KMS-11 (cell line): ENCODE measurements at regions not wholly inside any gene's neighbourhood (a gene's known extent, or its start where the extent isn't known, plus 50 kb on each side); places are given as distances from the start of the nearest gene placed in this dataset.
"Not testable (repeated sequence)": the region's sequence is repeated elsewhere in the genome, so short reads cannot be mapped to it uniquely, and the experiment has no call there.

ENCODE experiments used
- H2AFZ ChIP-seq: fragments of 200-600 bp; sonication (generic); 2 replicates; pipeline ENCODE4 v1.6.1; 2016; ENCODE audit warnings: antibody characterized with exemption, mixed run types, low read depth
- H3K27ac ChIP-seq: fragments of 200-600 bp; sonication (generic); 2 replicates; pipeline ENCODE4 v1.6.1; 2016; ENCODE audit warnings: mild to moderate bottlenecking, mixed run types
- H3K27me3 ChIP-seq: fragments of 200-600 bp; sonication (generic); 2 replicates; pipeline ENCODE4 v1.6.1; 2017; ENCODE audit warnings: mild to moderate bottlenecking, low read depth, mixed run types, moderate library complexity; ENCODE audit not compliant: insufficient read depth
- H3K36me3 ChIP-seq: fragments of 200-600 bp; sonication (generic); 2 replicates; pipeline ENCODE4 v1.6.1; 2017; ENCODE audit warnings: mild to moderate bottlenecking, mixed run types; ENCODE audit not compliant: insufficient read depth
- H3K4me1 ChIP-seq: fragments of 200-600 bp; sonication (generic); 2 replicates; pipeline ENCODE4 v1.6.1; 2016; ENCODE audit warnings: mild to moderate bottlenecking, low read depth, mixed run types; ENCODE audit not compliant: poor library complexity, severe bottlenecking
- H3K4me2 ChIP-seq: fragments of 200-600 bp; sonication (generic); 2 replicates; pipeline ENCODE4 v1.7.0; 2016; ENCODE audit warnings: mild to moderate bottlenecking, mixed run types
- H3K4me3 ChIP-seq: fragments of 200-600 bp; sonication (generic); IDR thresholded peaks from 2 replicates; pipeline ENCODE4 v1.6.1; 2017; ENCODE audit warnings: low read depth, low read length, mixed read lengths; ENCODE audit not compliant: insufficient read depth
- H3K79me2 ChIP-seq: fragments of 200-600 bp; sonication (generic); 2 replicates; pipeline ENCODE4 v1.6.1; 2016; ENCODE audit warnings: low read depth, mixed run types; ENCODE audit not compliant: insufficient read depth
- H3K9ac ChIP-seq: fragments of 200-600 bp; sonication (generic); 2 replicates; pipeline ENCODE4 v1.6.1; 2016; ENCODE audit warnings: mild to moderate bottlenecking, mixed run types
- H4K20me1 ChIP-seq: fragments of 200-600 bp; sonication (generic); 2 replicates; pipeline ENCODE4 v1.6.1; 2016; ENCODE audit warnings: mild to moderate bottlenecking, mixed run types; ENCODE audit not compliant: insufficient read depth
- CTCF ChIP-seq: fragments of 200-600 bp; sonication (generic); conservative IDR thresholded peaks from 2 replicates; pipeline ENCODE4 v1.6.1; 2017; ENCODE audit warnings: low read depth, mild to moderate bottlenecking, antibody characterized with exemption, low read length, moderate library complexity, mixed read lengths

GRCh38 chr16:52353249-52353648, 193.7 kb downstream of the TOX3 start:
- no peaks in the 10 kb centered on the region for H4K20me1 ChIP-seq
- no peaks in the 10 kb centered on the region for H3K27me3 ChIP-seq
- H3K36me3 ChIP-seq: no peaks in the 10 kb centered on the region
- H3K4me1 ChIP-seq: no peaks in the 10 kb centered on the region
- no peak overlapping the region for H2AFZ ChIP-seq
- no peak overlapping the region for H3K4me3 ChIP-seq
- H3K79me2 ChIP-seq: no peaks in the 10 kb centered on the region
- no peak overlapping the region for H3K27ac ChIP-seq
- H3K4me2 ChIP-seq: no peak overlapping the region
- no peak overlapping the region for H3K9ac ChIP-seq
- no peak for TF ChIP-seq CTCF

- Histone ChIP-seq H3K27ac (no peak overlapping the region), H3K36me3 (no peaks in the 10 kb centered on the region), H3K9ac (no peak overlapping the region), H4K20me1 (no peaks in the 10 kb centered on the region), H2AFZ (no peak overlapping the region), H3K4me1 (no peaks in the 10 kb centered on the region), H3K4me3 (no peak overlapping the region), H3K27me3 (no peaks in the 10 kb centered on the region), H3K4me2 (no peak overlapping the region), H3K79me2 (no peaks in the 10 kb centered on the region)
- no peak for TF ChIP-seq CTCF
These were observed 195.5 kb downstream of the TOX3 start for GRCh38 chr16:52351451-52351850.

DNA sequence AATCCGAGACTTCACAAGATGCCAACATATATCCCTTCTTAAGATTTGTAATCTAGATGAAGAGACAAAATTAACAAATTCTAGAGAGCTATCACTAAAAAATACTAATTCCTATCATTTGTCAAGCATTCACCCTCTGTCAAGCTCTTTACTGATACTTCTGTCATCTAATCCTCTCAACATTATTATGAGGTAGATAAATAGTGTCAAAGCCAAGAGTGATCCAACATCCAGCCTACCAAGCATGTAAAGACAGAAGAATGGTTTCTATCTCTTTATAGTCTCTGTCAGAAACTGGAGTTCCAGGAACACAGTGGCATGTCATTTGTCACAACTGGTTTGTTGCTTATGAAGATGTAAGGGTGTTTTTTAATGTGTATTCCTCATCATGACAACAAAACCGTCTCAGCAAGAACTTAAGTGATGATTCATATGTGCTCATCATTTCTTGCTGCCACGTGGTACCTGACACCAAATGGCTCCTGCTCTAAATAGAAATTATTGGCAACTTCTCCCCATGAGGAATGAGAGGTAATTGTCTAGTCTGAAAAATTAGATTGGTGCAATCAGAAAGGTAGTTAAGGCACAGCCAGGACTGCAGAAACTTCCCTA, 196.8 kb downstream of the TOX3 start:
- H3K4me1 ChIP-seq: no peaks in the 10 kb centered on the region
- no peak for TF ChIP-seq CTCF
- no peak overlapping the region for H3K27ac ChIP-seq
- no peak overlapping the region for H2AFZ ChIP-seq
- H3K79me2 ChIP-seq: no peaks in the 10 kb centered on the region
- no peak overlapping the region for H3K4me2 ChIP-seq
- H3K9ac ChIP-seq: no peak overlapping the region
- H4K20me1 ChIP-seq: no peaks in the 10 kb centered on the region
- H3K36me3 ChIP-seq: no peaks in the 10 kb centered on the region
- H3K27me3 ChIP-seq: no peaks in the 10 kb centered on the region
- H3K4me3 ChIP-seq: no peak overlapping the region

GRCh38 chr16:52346709-52347108, 200.2 kb downstream of the TOX3 start:
- Histone ChIP-seq H3K79me2 (no peaks in the 10 kb centered on the region), H3K4me2 (no peak overlapping the region), H3K27me3 (no peaks in the 10 kb centered on the region), H2AFZ (no peak overlapping the region), H3K36me3 (no peaks in the 10 kb centered on the region), H3K4me1 (no peaks in the 10 kb centered on the region), H3K4me3 (no peak overlapping the region), H3K9ac (no peak overlapping the region), H3K27ac (no peak overlapping the region), H4K20me1 (no peaks in the 10 kb centered on the region)
- TF ChIP-seq CTCF: no peak

DNA sequence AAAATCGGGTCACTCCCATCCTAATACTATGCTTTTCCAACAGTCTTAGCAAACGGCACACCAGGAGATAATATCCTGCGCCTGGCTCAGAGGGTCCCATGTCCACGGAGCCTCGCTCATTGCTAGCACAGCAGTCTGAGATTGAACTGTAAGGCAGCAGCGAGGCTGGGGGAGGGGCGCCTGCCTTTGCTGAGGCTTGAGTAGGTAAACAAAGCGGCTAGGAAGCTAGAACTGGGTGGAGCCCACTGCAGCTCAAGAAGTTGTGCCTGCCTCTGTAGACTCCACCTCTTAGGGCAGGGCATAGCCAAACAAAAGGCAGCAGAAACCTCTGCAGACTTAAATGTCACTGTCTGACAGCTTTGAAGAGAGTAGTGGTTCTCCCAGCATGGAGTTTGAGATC, 213.3 kb downstream of the TOX3 start:
- H3K36me3 ChIP-seq, H3K27ac ChIP-seq, H3K4me3 ChIP-seq, H3K9ac ChIP-seq, H3K4me2 ChIP-seq, H3K79me2 ChIP-seq, H4K20me1 ChIP-seq, H2AFZ ChIP-seq, H3K4me1 ChIP-seq, H3K27me3 ChIP-seq: not testable (repeated sequence)
